ENCODE measurements at regions not wholly inside any gene's neighbourhood (a gene's known extent, or its start where the extent isn't known, plus 50 kb on each side); places are given as distances from the start of the nearest gene placed in this dataset.

- no peak for TF ChIP-seq CTCF (IDR thresholded peaks at IDR 0.05)
- no peak for TF ChIP-seq POLR2A (IDR thresholded peaks at IDR 0.05)
Measured at GRCh38 chr2:14543284-14543683, 89.2 kb upstream of the LRATD1 start.

Data from heart left ventricle (tissue), 13 donors.